CD14-positive monocyte (primary cell): ENCODE measurements at regions not wholly inside any gene's neighbourhood (a gene's known extent, or its start where the extent isn't known, plus 50 kb on each side); places are given as distances from the start of the nearest gene placed in this dataset.
A peak's percentile ranks its signal among the peaks of the same experiment; 100 is the strongest.

ENCODE experiments used
- DNase-seq, 3 donors: peaks; one replicate each; pipeline ENCODE4 v3.0.0-alpha.2; 2011 to 2022
- H2AFZ ChIP-seq: 2 replicates; pipeline ENCODE4 v1.6.0; 2012; ENCODE audit warnings: mild to moderate bottlenecking, low read depth, low read length, inconsistent platforms; ENCODE audit not compliant: insufficient read depth, poor library complexity, severe bottlenecking
- H3K27ac ChIP-seq, 2 donors: 1 replicate in 1 of 2; 2 replicates in 1 of 2; pipeline ENCODE4 v1.5.1; 2012 to 2013; ENCODE audit warnings: low read length in 2 of 2, control low read depth in 1 of 2, inconsistent platforms in 1 of 2, low read depth in 1 of 2, mild to moderate bottlenecking in 1 of 2
- H3K27me3 ChIP-seq, 2 donors: one replicate each; pipeline versions ENCODE4 v1.6.0 to v1.6.1; 2011 to 2013; ENCODE audit warnings: low read length in 2 of 2; ENCODE audit not compliant: control insufficient read depth in 2 of 2, insufficient read depth in 2 of 2
- H3K36me3 ChIP-seq, 2 donors: replicated peaks in 1 of 2; 1 replicate in 1 of 2; 2 replicates in 1 of 2; pipeline versions ENCODE4 v1.5.1 to v1.6.1; 2012 to 2013; ENCODE audit warnings: low read length in 2 of 2, control low read depth in 1 of 2, inconsistent platforms in 1 of 2, mild to moderate bottlenecking in 1 of 2; ENCODE audit not compliant: insufficient read depth in 2 of 2, control insufficient read depth in 1 of 2
- H3K4me1 ChIP-seq, 2 donors: 1 replicate in 1 of 2; 2 replicates in 1 of 2; pipeline versions ENCODE4 v1.5.1 to v1.6.1; 2012 to 2013; ENCODE audit warnings: low read length in 2 of 2, control low read depth in 1 of 2, inconsistent platforms in 1 of 2, mild to moderate bottlenecking in 1 of 2, moderate library complexity in 1 of 2; ENCODE audit not compliant: insufficient read depth in 2 of 2, control insufficient read depth in 1 of 2
- H3K4me2 ChIP-seq: replicated peaks from 2 replicates; pipeline ENCODE3; 2012; ENCODE audit warnings: low read length, moderate library complexity, mild to moderate bottlenecking; ENCODE audit not compliant: poor library complexity, severe bottlenecking; ENCODE audit errors: extremely low read depth
- H3K4me3 ChIP-seq, 3 experiments: fragments of 200-600 bp in 1 of 3; sonication (generic) in 1 of 3; replicated peaks in 1 of 3; 1 replicate in 2 of 3; 2 replicates in 1 of 3; pipeline ENCODE4 v1.5.1; 2011 to 2013; ENCODE audit warnings: low read length in 3 of 3, mild to moderate bottlenecking in 3 of 3, control low read depth in 2 of 3, low read depth in 2 of 3, inconsistent platforms in 1 of 3, moderate library complexity in 1 of 3
- H3K79me2 ChIP-seq: 2 replicates; pipeline ENCODE4 v1.6.0; 2012; ENCODE audit warnings: mild to moderate bottlenecking, control low read depth, inconsistent platforms, low read length, moderate library complexity; ENCODE audit not compliant: insufficient read depth
- H3K9ac ChIP-seq: 2 replicates; pipeline ENCODE4 v1.6.0; 2017; ENCODE audit warnings: low read length, mild to moderate bottlenecking; ENCODE audit not compliant: insufficient read depth, poor library complexity, severe bottlenecking
- H3K9me3 ChIP-seq, 2 donors: replicated peaks in 1 of 2; 1 replicate in 1 of 2; 2 replicates in 1 of 2; pipeline versions ENCODE4 v1.5.1 to v1.6.1; 2012 to 2013; ENCODE audit warnings: low read length in 2 of 2, control low read depth in 1 of 2; ENCODE audit not compliant: control insufficient read depth in 1 of 2, insufficient read depth in 1 of 2
- H4K20me1 ChIP-seq: 2 replicates; pipeline ENCODE4 v1.6.0; 2012; ENCODE audit warnings: mild to moderate bottlenecking, low read length, control low read depth, moderate library complexity; ENCODE audit not compliant: insufficient read depth
- H3K27ac Mint-ChIP-seq, 7 donors: one replicate each; pipeline ENCODE4 v1.8.0; 2020; ENCODE audit warnings: mild to moderate bottlenecking in 7 of 7, mixed read lengths in 7 of 7, moderate library complexity in 6 of 7, inconsistent platforms in 2 of 7
- H3K27me3 Mint-ChIP-seq, 3 donors: one replicate each; pipeline ENCODE4 v1.8.0; 2021 to 2022; ENCODE audit warnings: low read depth in 3 of 3, mild to moderate bottlenecking in 3 of 3, mixed read lengths in 3 of 3, moderate library complexity in 3 of 3, inconsistent platforms in 1 of 3
- H3K36me3 Mint-ChIP-seq, 2 donors: one replicate each; pipeline ENCODE4 v1.8.0; 2020; ENCODE audit warnings: mixed read lengths in 2 of 2, inconsistent platforms in 1 of 2, mild to moderate bottlenecking in 1 of 2
- H3K4me1 Mint-ChIP-seq: one replicate; pipeline ENCODE4 v1.8.0; 2020; ENCODE audit warnings: mild to moderate bottlenecking, mixed read lengths
- H3K4me3 Mint-ChIP-seq, 2 donors: one replicate each; pipeline ENCODE4 v1.8.0; 2020; ENCODE audit warnings: mild to moderate bottlenecking in 2 of 2, mixed read lengths in 2 of 2, moderate library complexity in 1 of 2
- H3K9me3 Mint-ChIP-seq, 7 donors: one replicate each; pipeline ENCODE4 v1.8.0; 2020 to 2022; ENCODE audit warnings: mixed read lengths in 7 of 7, mild to moderate bottlenecking in 6 of 7, moderate library complexity in 6 of 7, inconsistent platforms in 2 of 7
- WGBS: methylation state at CpG from one replicate; pipeline ENCODE4 v1.1.5; 2013; ENCODE audit warnings: missing lambda C conversion rate; ENCODE audit not compliant: insufficient coverage; 5-methylcytosine and 5-hydroxymethylcytosine counted together
- intact Hi-C, 2 donors: fragments of 100-400 bp; cut with micrococcal nuclease; formaldehyde crosslinking; loops; one replicate each; pipeline versions ENCODE4 v1.15.0 to v1.15.1; 2023
- TF ChIP-seq, protein P1 (sequence below): fragments of 200-600 bp; IDR thresholded peaks from one replicate; pipeline ENCODE4 v1.8.0; 2022; ENCODE audit warnings: antibody characterized with exemption, mild to moderate bottlenecking

DNA sequence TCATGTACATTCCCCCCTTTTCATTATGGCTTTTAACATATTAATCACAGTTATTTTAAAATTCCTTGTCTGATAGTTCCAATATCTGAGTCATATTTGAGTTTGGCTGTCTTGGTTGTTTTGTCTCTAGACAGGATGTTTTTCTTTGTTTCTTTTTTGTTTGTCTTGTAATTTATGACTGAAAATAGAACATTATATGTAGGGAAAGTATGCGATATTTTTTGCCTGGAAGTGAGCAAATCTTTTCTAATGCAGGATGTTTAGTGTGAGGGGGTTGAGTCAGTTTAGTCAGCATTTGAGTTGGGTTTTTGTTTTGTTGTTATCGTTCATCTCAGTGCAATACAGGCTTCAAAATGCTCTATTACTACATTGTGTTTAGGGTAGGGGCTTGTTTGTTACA, 239.7 kb downstream of the SNAPC1 start:
- Histone ChIP-seq H3K9ac (no peak overlapping the region), H3K4me3 (no peak overlapping the region), H3K27me3 (no peaks in the 10 kb centered on the region), H3K27ac (no peak overlapping the region), H2AFZ (no peak overlapping the region), H4K20me1 (no peaks in the 10 kb centered on the region), H3K4me1 (no peaks in the 10 kb centered on the region), H3K4me2 (no peak overlapping the region), H3K36me3 (no peaks in the 10 kb centered on the region), H3K79me2 (no peaks in the 10 kb centered on the region), H3K9me3 (peaks cover 3 to 4% of the 10 kb centered on the region in 2 donors)
- TF ChIP-seq, protein P1, sequence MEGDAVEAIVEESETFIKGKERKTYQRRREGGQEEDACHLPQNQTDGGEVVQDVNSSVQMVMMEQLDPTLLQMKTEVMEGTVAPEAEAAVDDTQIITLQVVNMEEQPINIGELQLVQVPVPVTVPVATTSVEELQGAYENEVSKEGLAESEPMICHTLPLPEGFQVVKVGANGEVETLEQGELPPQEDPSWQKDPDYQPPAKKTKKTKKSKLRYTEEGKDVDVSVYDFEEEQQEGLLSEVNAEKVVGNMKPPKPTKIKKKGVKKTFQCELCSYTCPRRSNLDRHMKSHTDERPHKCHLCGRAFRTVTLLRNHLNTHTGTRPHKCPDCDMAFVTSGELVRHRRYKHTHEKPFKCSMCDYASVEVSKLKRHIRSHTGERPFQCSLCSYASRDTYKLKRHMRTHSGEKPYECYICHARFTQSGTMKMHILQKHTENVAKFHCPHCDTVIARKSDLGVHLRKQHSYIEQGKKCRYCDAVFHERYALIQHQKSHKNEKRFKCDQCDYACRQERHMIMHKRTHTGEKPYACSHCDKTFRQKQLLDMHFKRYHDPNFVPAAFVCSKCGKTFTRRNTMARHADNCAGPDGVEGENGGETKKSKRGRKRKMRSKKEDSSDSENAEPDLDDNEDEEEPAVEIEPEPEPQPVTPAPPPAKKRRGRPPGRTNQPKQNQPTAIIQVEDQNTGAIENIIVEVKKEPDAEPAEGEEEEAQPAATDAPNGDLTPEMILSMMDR, result no peak
- Mint-ChIP-seq H3K4me1 (no peaks in the 10 kb centered on the region), H3K27ac (no peak overlapping the region), H3K9me3 (peaks cover 0 to 7% (median 3%) of the 10 kb centered on the region in 7 donors), H3K36me3 (no peaks in the 10 kb centered on the region), H3K4me3 (no peak overlapping the region), H3K27me3 (peaks cover 0 to 5% (median 5%) of the 10 kb centered on the region in 3 donors)
- intact Hi-C loops, result no loop called here
- no peak for DNase-seq
- 100% methylated on average over 1 of the region's 2 CpGs for WGBS

DNA sequence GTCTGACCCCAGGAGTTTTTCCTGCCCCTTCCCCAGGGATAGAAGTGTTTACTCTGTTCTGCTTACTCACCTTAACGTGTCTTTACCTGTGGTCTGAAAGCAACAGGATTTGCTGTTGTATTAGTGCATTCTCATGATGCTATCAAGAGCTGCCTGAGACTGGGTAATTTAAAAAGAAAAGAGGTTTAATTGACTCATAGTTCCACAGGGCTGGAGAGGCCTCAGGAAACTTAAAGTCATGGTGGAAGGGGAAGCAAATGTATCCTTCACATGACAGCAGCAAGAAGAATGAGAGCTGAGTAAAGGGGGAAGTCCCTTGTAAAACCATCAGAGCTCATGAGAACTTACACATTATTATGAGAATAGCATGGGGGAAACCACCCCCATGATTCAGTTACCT, 240.4 kb downstream of the SNAPC1 start:
- Mint-ChIP-seq H3K27me3 (peaks cover 0 to 7% (median 5%) of the 10 kb centered on the region in 3 donors), H3K9me3 (peaks cover 0 to 7% (median 3%) of the 10 kb centered on the region in 7 donors), H3K4me3 (no peak overlapping the region), H3K36me3 (no peaks in the 10 kb centered on the region), H3K4me1 (no peaks in the 10 kb centered on the region), H3K27ac (no peak overlapping the region)
- TF ChIP-seq, protein P1, result no peak
- Histone ChIP-seq H3K4me2 (no peak overlapping the region), H3K4me3 (no peak overlapping the region), H3K9ac (no peak overlapping the region), H2AFZ (no peak overlapping the region), H3K9me3 (peaks cover 3 to 4% of the 10 kb centered on the region in 2 donors), H3K36me3 (no peaks in the 10 kb centered on the region), H3K27ac (no peak overlapping the region), H3K79me2 (no peaks in the 10 kb centered on the region), H4K20me1 (no peaks in the 10 kb centered on the region), H3K27me3 (no peaks in the 10 kb centered on the region), H3K4me1 (no peaks in the 10 kb centered on the region)
- peak in 1 of 3 donors; percentile 4 for DNase-seq
- no CpG with 5 or more reads among the region's 1 CpG for WGBS
- intact Hi-C loops, result no loop called here
